Activated CD8-positive, alpha-beta T cell treated with anti-CD3 and anti-CD28 coated beads for 36 hours (primary cell): ENCODE measurements at regions not wholly inside any gene's neighbourhood (a gene's known extent, or its start where the extent isn't known, plus 50 kb on each side); places are given as distances from the start of the nearest gene placed in this dataset.
A peak's percentile ranks its signal among the peaks of the same experiment; 100 is the strongest.

Experiments used
- ATAC-seq: fragments of 200-7000 bp; cut with Tn5 transposase; one replicate; pipeline ENCODE4 v1.10.0; 2021; ENCODE audit warnings: mild to moderate bottlenecking, moderate library complexity
- CTCF ChIA-PET: fragments of 350-600 bp; sonication (Branson Sonifier 250); formaldehyde crosslinking; loops from one replicate; lab custom pipeline; 2021; ENCODE audit warnings: antibody characterized with exemption; lab: Charles Lee
- POLR2A ChIA-PET: fragments of 350-600 bp; sonication (Branson Sonifier 250); formaldehyde crosslinking; loops from one replicate; lab custom pipeline; 2021; ENCODE audit warnings: antibody characterized with exemption; lab: Charles Lee
- DNase-seq: peaks from one replicate; pipeline ENCODE4 v3.0.0-alpha.2; 2020
- H3K27ac Mint-ChIP-seq: one replicate; pipeline ENCODE4 v1.8.0; 2021; ENCODE audit warnings: mild to moderate bottlenecking, mixed read lengths
- H3K27me3 Mint-ChIP-seq: one replicate; pipeline ENCODE4 v1.8.0; 2021; ENCODE audit warnings: mixed read lengths
- H3K36me3 Mint-ChIP-seq: one replicate; pipeline ENCODE4 v1.8.0; 2021; ENCODE audit warnings: low read depth, mixed read lengths
- H3K4me1 Mint-ChIP-seq: one replicate; pipeline ENCODE4 v1.8.0; 2021; ENCODE audit warnings: low read depth, mixed read lengths
- H3K4me3 Mint-ChIP-seq: one replicate; pipeline ENCODE4 v1.8.0; 2021; ENCODE audit warnings: mild to moderate bottlenecking, moderate library complexity, mixed read lengths
- H3K9me3 Mint-ChIP-seq: one replicate; pipeline ENCODE4 v1.8.0; 2021; ENCODE audit warnings: mixed read lengths
- CTCF ChIP-seq: fragments of 200-600 bp; IDR thresholded peaks from one replicate; pipeline ENCODE4 v1.8.0; 2022; ENCODE audit warnings: antibody characterized with exemption, mild to moderate bottlenecking
- intact Hi-C: fragments of 100-400 bp; cut with micrococcal nuclease; formaldehyde crosslinking; loops from one replicate; pipeline ENCODE4 v1.10.0; 2022

GRCh38 chr10:80921032-80921431 is 383.3 kb downstream of the SH2D4B start:
- Mint-ChIP-seq H3K4me1 (no peaks in the 10 kb centered on the region), H3K27ac (no peak overlapping the region), H3K4me3 (no peak overlapping the region), H3K9me3 (no peaks in the 10 kb centered on the region), H3K36me3 (no peaks in the 10 kb centered on the region), H3K27me3 (peaks cover 1% of the 10 kb centered on the region)
- CTCF ChIA-PET, result interaction anchor here (1.3 kb wide), 1 partner anchor 221 kb away, joined by 4 read pairs; no protein-coding TSS in a partner anchor
- POLR2A ChIA-PET, result no interaction called here
- DNase-seq (no peak), ATAC-seq (no peak)
- no peak for TF ChIP-seq CTCF
- intact Hi-C loops, result no loop called here

DNA sequence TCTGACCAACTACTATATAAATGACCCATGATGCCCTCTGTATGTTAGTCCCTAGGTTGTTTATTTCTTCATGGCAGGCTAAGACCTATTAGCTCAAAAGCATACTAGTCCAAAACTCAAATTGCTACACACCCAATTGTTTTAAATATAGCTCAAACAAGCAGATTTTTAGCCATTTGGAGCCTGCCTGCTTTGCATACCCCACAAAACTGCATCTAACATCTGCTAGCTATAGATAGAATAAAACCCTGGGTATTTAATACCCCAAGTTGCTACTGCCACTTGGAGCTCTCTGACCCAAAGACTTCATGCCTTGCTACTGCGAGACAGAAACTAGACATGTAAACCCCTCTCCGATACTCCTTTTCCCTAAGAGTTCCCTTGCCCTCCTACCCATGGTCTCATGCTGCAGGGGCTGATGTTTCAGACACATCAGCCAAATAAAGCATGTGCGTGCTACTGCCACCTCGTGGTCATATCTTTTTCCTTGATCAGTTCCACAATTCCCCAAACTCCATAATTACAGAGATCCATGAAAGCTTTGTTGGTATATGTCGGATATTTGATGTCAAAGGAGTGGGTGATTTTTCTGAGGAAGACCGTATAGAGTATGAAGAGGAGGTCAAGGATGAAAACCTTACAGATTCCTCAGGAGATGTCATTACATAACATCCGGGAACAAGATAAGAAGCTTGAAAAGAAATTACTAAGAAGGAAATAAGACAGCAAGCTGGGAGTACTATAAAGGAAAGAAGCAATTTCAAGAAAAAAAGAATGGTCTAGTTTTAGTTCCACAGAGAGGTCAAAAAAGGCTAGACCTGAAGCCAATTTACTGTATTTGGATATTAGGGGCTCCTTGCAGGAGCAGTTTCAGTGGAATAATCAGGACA is 386.6 kb downstream of the SH2D4B start:
- POLR2A ChIA-PET, result no interaction called here
- Mint-ChIP-seq H3K4me3 (no peak overlapping the region), H3K27ac (no peak overlapping the region), H3K4me1 (no peaks in the 10 kb centered on the region), H3K9me3 (no peaks in the 10 kb centered on the region), H3K36me3 (no peaks in the 10 kb centered on the region), H3K27me3 (peaks cover 2% of the 10 kb centered on the region)
- DNase-seq (peak; percentile 35), ATAC-seq (no peak)
- peak; percentile 48 for TF ChIP-seq CTCF
- intact Hi-C loops, result loop anchor here (2.0 kb wide), 1 partner anchor 226 kb away; no protein-coding TSS in a partner anchor
- CTCF ChIA-PET, result interaction anchor here (0.6 to 2.6 kb wide), 17 partner anchors 11 to 546 kb away, joined by 3 to 17 read pairs (median 3); no protein-coding TSS in a partner anchor

DNA sequence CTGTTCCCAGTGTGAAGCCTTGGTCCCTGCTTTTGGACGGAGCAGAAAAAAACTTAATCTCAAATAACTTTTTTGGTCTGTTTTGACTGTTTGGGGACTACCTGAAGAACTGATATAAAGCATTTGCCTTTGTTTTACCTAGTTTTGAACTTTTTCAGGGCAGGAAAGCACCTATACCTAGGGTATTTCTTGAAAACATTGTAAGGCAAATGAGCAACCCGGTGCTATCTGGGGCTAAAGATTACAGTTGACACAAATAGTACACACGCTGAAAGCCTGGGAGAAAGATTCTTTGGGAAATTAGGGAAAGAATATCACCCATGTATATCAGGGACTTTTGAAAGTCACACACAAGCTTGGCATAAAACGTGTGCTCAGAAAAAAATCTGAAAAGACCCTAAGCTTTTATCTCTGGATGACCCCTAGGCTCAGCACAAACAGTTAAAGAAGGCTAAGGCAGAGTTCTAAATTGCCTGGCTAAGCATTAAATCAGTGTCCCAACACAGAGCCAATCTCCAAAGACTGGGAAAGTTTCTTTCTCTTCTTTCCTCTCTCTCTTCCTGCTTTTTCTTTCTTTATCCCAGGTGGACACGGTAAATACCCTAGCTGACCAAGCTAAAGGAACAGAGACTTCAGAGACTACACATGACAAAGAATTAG is 389.8 kb downstream of the SH2D4B start:
- no peak for DNase-seq
- POLR2A ChIA-PET, result no interaction called here
- TF ChIP-seq CTCF, result no peak
- ATAC-seq, result no peak
- CTCF ChIA-PET, result no interaction called here
- no peak overlapping the region for H3K27ac Mint-ChIP-seq
- no peaks in the 10 kb centered on the region for H3K9me3 Mint-ChIP-seq
- no peaks in the 10 kb centered on the region for H3K4me1 Mint-ChIP-seq
- peaks cover 3% of the 10 kb centered on the region for H3K27me3 Mint-ChIP-seq
- H3K4me3 Mint-ChIP-seq, result no peak overlapping the region
- intact Hi-C loops, result no loop called here
- H3K36me3 Mint-ChIP-seq, result no peaks in the 10 kb centered on the region

DNA sequence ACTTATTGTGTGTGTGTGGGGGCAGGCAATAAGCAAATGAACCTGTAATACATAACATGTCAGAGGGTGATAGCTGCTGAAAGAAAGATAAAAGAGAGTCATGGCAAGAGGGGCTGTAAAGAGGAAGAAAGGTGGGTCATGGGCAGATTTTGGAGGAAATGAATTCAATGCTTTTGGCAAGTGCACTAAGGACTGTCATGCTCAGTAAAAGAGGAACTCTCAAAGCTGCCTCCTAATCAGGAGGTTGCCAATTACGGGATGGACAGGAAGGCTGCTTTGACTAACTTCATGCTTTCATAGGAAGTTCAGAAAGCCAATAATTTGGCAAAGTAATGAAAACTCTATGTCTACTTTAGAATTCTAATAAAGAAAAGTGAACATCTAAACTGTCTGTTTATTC is 401.2 kb downstream of the SH2D4B start:
- CTCF ChIA-PET, result no interaction called here
- peaks cover 6% of the 10 kb centered on the region for H3K27me3 Mint-ChIP-seq
- no peak overlapping the region for H3K4me3 Mint-ChIP-seq
- H3K36me3 Mint-ChIP-seq, result no peaks in the 10 kb centered on the region
- no peak for ATAC-seq
- no peaks in the 10 kb centered on the region for H3K9me3 Mint-ChIP-seq
- intact Hi-C loops, result no loop called here
- TF ChIP-seq CTCF, result no peak
- no peak overlapping the region for H3K27ac Mint-ChIP-seq
- POLR2A ChIA-PET, result no interaction called here
- DNase-seq, result no peak
- H3K4me1 Mint-ChIP-seq, result no peaks in the 10 kb centered on the region
